H1 (cell line): ENCODE measurements at regions not wholly inside any gene's neighbourhood (a gene's known extent, or its start where the extent isn't known, plus 50 kb on each side); places are given as distances from the start of the nearest gene placed in this dataset.
"Not testable (repeated sequence)": the region's sequence is repeated elsewhere in the genome, so short reads cannot be mapped to it uniquely, and the experiment has no call there.

Experiments
- CBX5 ChIP-seq: fragments of 300-800, 300-1000 bp; sonication (generic); IDR thresholded peaks from 2 replicates; pipeline ENCODE4 v1.7.1; 2016; ENCODE audit warnings: antibody characterized with exemption, low read length, low read depth
- EZH2 ChIP-seq: fragments of 200-600 bp; sonication (generic); IDR thresholded peaks from 2 replicates; pipeline ENCODE4 v1.7.1; 2012; ENCODE audit warnings: low read depth, mild to moderate bottlenecking, moderate library complexity, low read length, inconsistent platforms; ENCODE audit not compliant: severe bottlenecking
- JUND ChIP-seq: IDR thresholded peaks from 2 replicates; pipeline ENCODE4 v1.6.1; 2011; ENCODE audit warnings: mild to moderate bottlenecking, improper control_type of control experiment, low read length
- TBP ChIP-seq: IDR thresholded peaks from 2 replicates; pipeline ENCODE4 v1.6.1; 2011; ENCODE audit warnings: low read depth, low read length, improper control_type of control experiment
- TF ChIP-seq, protein P1 (sequence below), 3 experiments: IDR thresholded peaks; 1 replicate in 2 of 3; 2 replicates in 1 of 3; pipeline versions ENCODE4 v1.5.1 to v1.6.1; 2011; ENCODE audit warnings: low read length in 3 of 3, mild to moderate bottlenecking in 3 of 3, inconsistent platforms in 2 of 3, low read depth in 1 of 3, moderate library complexity in 1 of 3; ENCODE audit not compliant: insufficient read depth in 1 of 3; ENCODE audit errors: control extremely low read depth in 1 of 3
- TF ChIP-seq, protein P2 (sequence below): fragments of 300-600 bp; sonication (generic); IDR thresholded peaks from 2 replicates; pipeline ENCODE4 v1.7.1; 2012; ENCODE audit warnings: low read length, moderate library complexity, mild to moderate bottlenecking, inconsistent platforms; ENCODE audit not compliant: insufficient replicate concordance

DNA sequence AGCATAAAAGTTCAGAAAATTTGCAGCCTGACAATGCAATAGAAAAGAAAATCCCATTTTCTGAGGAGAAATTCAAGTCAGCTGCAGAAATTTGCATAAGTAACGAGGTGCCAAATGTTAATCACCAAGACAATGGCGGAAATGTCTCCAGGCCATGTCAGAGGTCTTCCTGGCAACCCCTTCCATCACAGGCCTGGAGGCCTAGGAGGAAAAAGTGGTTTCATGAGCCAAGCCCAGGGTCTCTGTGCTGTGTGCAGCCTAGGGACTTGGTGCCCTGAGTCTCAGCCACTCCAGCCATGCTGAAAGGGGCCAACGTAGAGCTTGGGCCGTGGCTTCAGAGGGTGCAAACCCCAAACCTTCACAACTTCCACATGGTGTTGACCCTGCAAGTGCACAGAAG lies 94.8 kb upstream of the UNC5B start:
- TF ChIP-seq, protein P1, sequence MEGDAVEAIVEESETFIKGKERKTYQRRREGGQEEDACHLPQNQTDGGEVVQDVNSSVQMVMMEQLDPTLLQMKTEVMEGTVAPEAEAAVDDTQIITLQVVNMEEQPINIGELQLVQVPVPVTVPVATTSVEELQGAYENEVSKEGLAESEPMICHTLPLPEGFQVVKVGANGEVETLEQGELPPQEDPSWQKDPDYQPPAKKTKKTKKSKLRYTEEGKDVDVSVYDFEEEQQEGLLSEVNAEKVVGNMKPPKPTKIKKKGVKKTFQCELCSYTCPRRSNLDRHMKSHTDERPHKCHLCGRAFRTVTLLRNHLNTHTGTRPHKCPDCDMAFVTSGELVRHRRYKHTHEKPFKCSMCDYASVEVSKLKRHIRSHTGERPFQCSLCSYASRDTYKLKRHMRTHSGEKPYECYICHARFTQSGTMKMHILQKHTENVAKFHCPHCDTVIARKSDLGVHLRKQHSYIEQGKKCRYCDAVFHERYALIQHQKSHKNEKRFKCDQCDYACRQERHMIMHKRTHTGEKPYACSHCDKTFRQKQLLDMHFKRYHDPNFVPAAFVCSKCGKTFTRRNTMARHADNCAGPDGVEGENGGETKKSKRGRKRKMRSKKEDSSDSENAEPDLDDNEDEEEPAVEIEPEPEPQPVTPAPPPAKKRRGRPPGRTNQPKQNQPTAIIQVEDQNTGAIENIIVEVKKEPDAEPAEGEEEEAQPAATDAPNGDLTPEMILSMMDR (IDR thresholded peaks at IDR 0.05; ENCODE audit: control extremely low read depth in 1 of 3, insufficient read depth in 1 of 3, low read depth in 1 of 3, low read length in 3 of 3): not testable (repeated sequence)
- TF ChIP-seq CBX5, JUND, EZH2, TBP: not testable (repeated sequence)
- TF ChIP-seq, protein P2, sequence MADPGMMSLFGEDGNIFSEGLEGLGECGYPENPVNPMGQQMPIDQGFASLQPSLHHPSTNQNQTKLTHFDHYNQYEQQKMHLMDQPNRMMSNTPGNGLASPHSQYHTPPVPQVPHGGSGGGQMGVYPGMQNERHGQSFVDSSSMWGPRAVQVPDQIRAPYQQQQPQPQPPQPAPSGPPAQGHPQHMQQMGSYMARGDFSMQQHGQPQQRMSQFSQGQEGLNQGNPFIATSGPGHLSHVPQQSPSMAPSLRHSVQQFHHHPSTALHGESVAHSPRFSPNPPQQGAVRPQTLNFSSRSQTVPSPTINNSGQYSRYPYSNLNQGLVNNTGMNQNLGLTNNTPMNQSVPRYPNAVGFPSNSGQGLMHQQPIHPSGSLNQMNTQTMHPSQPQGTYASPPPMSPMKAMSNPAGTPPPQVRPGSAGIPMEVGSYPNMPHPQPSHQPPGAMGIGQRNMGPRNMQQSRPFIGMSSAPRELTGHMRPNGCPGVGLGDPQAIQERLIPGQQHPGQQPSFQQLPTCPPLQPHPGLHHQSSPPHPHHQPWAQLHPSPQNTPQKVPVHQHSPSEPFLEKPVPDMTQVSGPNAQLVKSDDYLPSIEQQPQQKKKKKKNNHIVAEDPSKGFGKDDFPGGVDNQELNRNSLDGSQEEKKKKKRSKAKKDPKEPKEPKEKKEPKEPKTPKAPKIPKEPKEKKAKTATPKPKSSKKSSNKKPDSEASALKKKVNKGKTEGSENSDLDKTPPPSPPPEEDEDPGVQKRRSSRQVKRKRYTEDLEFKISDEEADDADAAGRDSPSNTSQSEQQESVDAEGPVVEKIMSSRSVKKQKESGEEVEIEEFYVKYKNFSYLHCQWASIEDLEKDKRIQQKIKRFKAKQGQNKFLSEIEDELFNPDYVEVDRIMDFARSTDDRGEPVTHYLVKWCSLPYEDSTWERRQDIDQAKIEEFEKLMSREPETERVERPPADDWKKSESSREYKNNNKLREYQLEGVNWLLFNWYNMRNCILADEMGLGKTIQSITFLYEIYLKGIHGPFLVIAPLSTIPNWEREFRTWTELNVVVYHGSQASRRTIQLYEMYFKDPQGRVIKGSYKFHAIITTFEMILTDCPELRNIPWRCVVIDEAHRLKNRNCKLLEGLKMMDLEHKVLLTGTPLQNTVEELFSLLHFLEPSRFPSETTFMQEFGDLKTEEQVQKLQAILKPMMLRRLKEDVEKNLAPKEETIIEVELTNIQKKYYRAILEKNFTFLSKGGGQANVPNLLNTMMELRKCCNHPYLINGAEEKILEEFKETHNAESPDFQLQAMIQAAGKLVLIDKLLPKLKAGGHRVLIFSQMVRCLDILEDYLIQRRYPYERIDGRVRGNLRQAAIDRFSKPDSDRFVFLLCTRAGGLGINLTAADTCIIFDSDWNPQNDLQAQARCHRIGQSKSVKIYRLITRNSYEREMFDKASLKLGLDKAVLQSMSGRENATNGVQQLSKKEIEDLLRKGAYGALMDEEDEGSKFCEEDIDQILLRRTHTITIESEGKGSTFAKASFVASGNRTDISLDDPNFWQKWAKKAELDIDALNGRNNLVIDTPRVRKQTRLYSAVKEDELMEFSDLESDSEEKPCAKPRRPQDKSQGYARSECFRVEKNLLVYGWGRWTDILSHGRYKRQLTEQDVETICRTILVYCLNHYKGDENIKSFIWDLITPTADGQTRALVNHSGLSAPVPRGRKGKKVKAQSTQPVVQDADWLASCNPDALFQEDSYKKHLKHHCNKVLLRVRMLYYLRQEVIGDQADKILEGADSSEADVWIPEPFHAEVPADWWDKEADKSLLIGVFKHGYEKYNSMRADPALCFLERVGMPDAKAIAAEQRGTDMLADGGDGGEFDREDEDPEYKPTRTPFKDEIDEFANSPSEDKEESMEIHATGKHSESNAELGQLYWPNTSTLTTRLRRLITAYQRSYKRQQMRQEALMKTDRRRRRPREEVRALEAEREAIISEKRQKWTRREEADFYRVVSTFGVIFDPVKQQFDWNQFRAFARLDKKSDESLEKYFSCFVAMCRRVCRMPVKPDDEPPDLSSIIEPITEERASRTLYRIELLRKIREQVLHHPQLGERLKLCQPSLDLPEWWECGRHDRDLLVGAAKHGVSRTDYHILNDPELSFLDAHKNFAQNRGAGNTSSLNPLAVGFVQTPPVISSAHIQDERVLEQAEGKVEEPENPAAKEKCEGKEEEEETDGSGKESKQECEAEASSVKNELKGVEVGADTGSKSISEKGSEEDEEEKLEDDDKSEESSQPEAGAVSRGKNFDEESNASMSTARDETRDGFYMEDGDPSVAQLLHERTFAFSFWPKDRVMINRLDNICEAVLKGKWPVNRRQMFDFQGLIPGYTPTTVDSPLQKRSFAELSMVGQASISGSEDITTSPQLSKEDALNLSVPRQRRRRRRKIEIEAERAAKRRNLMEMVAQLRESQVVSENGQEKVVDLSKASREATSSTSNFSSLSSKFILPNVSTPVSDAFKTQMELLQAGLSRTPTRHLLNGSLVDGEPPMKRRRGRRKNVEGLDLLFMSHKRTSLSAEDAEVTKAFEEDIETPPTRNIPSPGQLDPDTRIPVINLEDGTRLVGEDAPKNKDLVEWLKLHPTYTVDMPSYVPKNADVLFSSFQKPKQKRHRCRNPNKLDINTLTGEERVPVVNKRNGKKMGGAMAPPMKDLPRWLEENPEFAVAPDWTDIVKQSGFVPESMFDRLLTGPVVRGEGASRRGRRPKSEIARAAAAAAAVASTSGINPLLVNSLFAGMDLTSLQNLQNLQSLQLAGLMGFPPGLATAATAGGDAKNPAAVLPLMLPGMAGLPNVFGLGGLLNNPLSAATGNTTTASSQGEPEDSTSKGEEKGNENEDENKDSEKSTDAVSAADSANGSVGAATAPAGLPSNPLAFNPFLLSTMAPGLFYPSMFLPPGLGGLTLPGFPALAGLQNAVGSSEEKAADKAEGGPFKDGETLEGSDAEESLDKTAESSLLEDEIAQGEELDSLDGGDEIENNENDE: not testable (repeated sequence)
